Neural crest cell (in vitro differentiated cells): ENCODE measurements at regions not wholly inside any gene's neighbourhood (a gene's known extent, or its start where the extent isn't known, plus 50 kb on each side); places are given as distances from the start of the nearest gene placed in this dataset.

Experiments used
- DNase-seq: peaks from one replicate; pipeline ENCODE4 v3.0.0; 2021; ENCODE audit warnings: low read depth, mixed read lengths, low spot score
- H3K27ac Mint-ChIP-seq: one replicate; pipeline ENCODE4 v1.8.0; 2021; ENCODE audit warnings: mild to moderate bottlenecking, mixed read lengths; ENCODE audit not compliant: unreplicated experiment
- H3K27me3 Mint-ChIP-seq: 2 replicates; pipeline ENCODE4 v1.8.0; 2021; ENCODE audit warnings: low read depth, mild to moderate bottlenecking, mixed read lengths
- H3K36me3 Mint-ChIP-seq: 2 replicates; pipeline ENCODE4 v1.8.0; 2021; ENCODE audit warnings: low read depth, mild to moderate bottlenecking, mixed read lengths
- H3K4me1 Mint-ChIP-seq: 2 replicates; pipeline ENCODE4 v1.8.0; 2021; ENCODE audit warnings: mixed read lengths
- H3K4me3 Mint-ChIP-seq: one replicate; pipeline ENCODE4 v1.8.0; 2021; ENCODE audit warnings: mild to moderate bottlenecking, mixed read lengths
- H3K9me3 Mint-ChIP-seq: 2 replicates; pipeline ENCODE4 v1.8.0; 2021; ENCODE audit warnings: mixed read lengths
- CTCF ChIP-seq: fragments of 200-600 bp; sonication (generic); conservative IDR thresholded peaks from 2 replicates; pipeline ENCODE4 v1.5.0; 2021; ENCODE audit warnings: antibody characterized with exemption, mild to moderate bottlenecking

- H3K4me1 Mint-ChIP-seq, result no peaks in the 10 kb centered on the region
- DNase-seq, result no peak
- peaks cover 6% of the 10 kb centered on the region for H3K36me3 Mint-ChIP-seq
- peaks cover 3% of the 10 kb centered on the region for H3K9me3 Mint-ChIP-seq
- TF ChIP-seq CTCF, result no peak
- H3K4me3 Mint-ChIP-seq, result no peak overlapping the region
- no peak overlapping the region for H3K27ac Mint-ChIP-seq
- no peaks in the 10 kb centered on the region for H3K27me3 Mint-ChIP-seq
These were observed 96.6 kb downstream of the NOC3L start for GRCh38 chr10:94266091-94266490.

DNA sequence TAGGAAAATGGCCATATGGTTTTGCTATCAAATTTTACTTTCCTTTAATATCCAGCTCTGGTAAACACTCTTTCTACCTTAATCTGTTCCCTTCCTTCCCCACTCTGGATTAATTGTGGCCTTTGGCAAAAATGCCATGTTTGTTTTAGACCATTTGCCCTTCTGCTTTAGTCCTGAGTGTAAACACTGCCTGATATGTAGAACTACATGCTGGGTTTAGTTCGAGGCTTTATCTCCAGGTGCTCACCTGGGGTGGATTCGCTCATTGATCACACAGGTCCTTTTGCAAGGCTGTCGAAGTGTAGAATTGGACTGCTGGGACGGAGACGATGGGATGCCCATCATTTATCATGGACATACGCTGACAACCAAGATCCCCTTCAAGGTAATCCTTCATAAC is 94.1 kb downstream of the NOC3L start:
- no peaks in the 10 kb centered on the region for H3K4me1 Mint-ChIP-seq
- no peak overlapping the region for H3K4me3 Mint-ChIP-seq
- H3K36me3 Mint-ChIP-seq, result peaks cover 23% of the 10 kb centered on the region
- no peak overlapping the region for H3K27ac Mint-ChIP-seq
- H3K9me3 Mint-ChIP-seq, result peaks cover 12% of the 10 kb centered on the region
- TF ChIP-seq CTCF, result no peak
- no peaks in the 10 kb centered on the region for H3K27me3 Mint-ChIP-seq
- no peak for DNase-seq

DNA sequence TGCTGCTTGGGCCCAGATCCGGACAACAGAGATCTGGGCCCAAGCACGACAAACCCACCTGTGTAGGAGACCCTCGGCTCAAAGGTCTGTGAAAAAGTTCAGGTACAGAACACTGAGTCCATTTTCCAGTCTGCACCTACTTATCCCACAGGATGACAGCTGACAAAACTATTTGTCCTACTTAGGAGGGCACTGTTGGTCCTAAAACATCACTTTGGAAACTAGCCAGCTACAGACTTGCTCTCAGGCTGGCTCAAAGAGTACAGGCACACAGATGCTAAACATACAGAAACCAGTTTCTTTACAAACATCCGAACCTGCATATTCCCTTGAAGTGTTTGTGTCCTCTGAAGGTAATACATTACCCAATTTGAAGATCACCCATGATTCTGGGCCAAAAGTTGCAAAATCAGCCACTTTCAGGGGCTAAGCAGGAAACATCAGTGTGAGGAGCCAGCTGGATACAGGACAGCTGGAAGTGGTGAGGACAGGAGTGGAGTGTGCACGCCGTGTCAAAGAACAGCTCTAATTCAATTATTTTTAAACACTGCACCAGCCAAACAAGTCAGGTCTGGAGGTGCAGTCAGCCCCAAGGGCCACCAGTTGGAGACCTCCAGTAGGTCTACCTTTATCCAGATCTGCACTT is 88.5 kb downstream of the NOC3L start:
- H3K4me3 Mint-ChIP-seq, result no peak overlapping the region
- no peak for TF ChIP-seq CTCF
- peaks cover 12% of the 10 kb centered on the region for H3K9me3 Mint-ChIP-seq
- H3K4me1 Mint-ChIP-seq, result no peaks in the 10 kb centered on the region
- no peak overlapping the region for H3K27ac Mint-ChIP-seq
- H3K27me3 Mint-ChIP-seq, result no peaks in the 10 kb centered on the region
- H3K36me3 Mint-ChIP-seq, result peaks cover 23% of the 10 kb centered on the region
- no peak for DNase-seq

- TF ChIP-seq CTCF, result no peak
- H3K9me3 Mint-ChIP-seq, result peaks cover 10% of the 10 kb centered on the region
- no peak for DNase-seq
- H3K27ac Mint-ChIP-seq, result no peak overlapping the region
- peaks cover 8% of the 10 kb centered on the region for H3K4me1 Mint-ChIP-seq
- H3K36me3 Mint-ChIP-seq, result peaks cover 19% of the 10 kb centered on the region
- H3K27me3 Mint-ChIP-seq, result no peaks in the 10 kb centered on the region
- no peak overlapping the region for H3K4me3 Mint-ChIP-seq
These were observed 86.6 kb downstream of the NOC3L start for GRCh38 chr10:94276140-94276539.

- Mint-ChIP-seq H3K36me3 (peaks cover 9% of the 10 kb centered on the region), H3K9me3 (peaks cover 4% of the 10 kb centered on the region), H3K4me1 (peaks cover 8% of the 10 kb centered on the region), H3K4me3 (no peak overlapping the region), H3K27ac (no peak overlapping the region), H3K27me3 (no peaks in the 10 kb centered on the region)
- TF ChIP-seq CTCF, result no peak
- DNase-seq, result no peak
These were observed 85.3 kb downstream of the NOC3L start for GRCh38 chr10:94277450-94277849.
